Fibroblast of lung (primary cell): ENCODE measurements at regions not wholly inside any gene's neighbourhood (a gene's known extent, or its start where the extent isn't known, plus 50 kb on each side); places are given as distances from the start of the nearest gene placed in this dataset.

Experiments
- EZH2 ChIP-seq: IDR thresholded peaks from 2 replicates; pipeline ENCODE4 v1.5.1; 2012; ENCODE audit warnings: low read length, control low read depth, mild to moderate bottlenecking; ENCODE audit errors: missing control alignments
- TF ChIP-seq, protein P1 (sequence below), 2 donors: IDR thresholded peaks in 1 of 2; conservative IDR thresholded peaks in 1 of 2; 1 replicate in 1 of 2; 2 replicates in 1 of 2; pipeline ENCODE4 v1.5.1; 2011 to 2012; ENCODE audit warnings: low read length in 2 of 2, control low read depth in 1 of 2, inconsistent platforms in 1 of 2, low read depth in 1 of 2, mild to moderate bottlenecking in 1 of 2

DNA sequence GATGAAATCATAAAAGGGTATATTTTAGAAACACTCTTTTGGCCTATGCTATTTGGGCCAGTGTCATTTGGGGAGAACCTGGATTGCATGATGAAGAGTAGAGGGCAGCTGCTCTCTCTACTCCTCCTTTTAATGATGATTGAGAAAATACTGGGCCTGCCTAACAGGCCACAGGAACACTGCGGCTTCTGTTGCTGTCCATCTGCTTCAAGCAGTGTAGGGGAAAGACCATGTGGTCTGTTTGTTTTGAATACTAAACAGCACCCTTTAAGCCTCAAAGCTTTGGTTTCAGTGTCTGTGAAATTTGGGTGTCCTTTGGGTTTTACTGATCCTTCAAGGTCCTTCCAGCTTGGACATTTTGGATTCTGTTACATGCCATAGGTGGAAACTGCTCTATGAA, 78.0 kb downstream of the TTC6 start:
- TF ChIP-seq EZH2 = no peak
- TF ChIP-seq, protein P1, sequence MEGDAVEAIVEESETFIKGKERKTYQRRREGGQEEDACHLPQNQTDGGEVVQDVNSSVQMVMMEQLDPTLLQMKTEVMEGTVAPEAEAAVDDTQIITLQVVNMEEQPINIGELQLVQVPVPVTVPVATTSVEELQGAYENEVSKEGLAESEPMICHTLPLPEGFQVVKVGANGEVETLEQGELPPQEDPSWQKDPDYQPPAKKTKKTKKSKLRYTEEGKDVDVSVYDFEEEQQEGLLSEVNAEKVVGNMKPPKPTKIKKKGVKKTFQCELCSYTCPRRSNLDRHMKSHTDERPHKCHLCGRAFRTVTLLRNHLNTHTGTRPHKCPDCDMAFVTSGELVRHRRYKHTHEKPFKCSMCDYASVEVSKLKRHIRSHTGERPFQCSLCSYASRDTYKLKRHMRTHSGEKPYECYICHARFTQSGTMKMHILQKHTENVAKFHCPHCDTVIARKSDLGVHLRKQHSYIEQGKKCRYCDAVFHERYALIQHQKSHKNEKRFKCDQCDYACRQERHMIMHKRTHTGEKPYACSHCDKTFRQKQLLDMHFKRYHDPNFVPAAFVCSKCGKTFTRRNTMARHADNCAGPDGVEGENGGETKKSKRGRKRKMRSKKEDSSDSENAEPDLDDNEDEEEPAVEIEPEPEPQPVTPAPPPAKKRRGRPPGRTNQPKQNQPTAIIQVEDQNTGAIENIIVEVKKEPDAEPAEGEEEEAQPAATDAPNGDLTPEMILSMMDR (conservative IDR thresholded peaks at IDR 0.05 in 1 of 2, IDR thresholded peaks at IDR 0.05 in 1 of 2; ENCODE audit: low read depth in 1 of 2, low read length in 2 of 2) = no peak
